ENCODE measurements at regions not wholly inside any gene's neighbourhood (a gene's known extent, or its start where the extent isn't known, plus 50 kb on each side); places are given as distances from the start of the nearest gene placed in this dataset.

DNA sequence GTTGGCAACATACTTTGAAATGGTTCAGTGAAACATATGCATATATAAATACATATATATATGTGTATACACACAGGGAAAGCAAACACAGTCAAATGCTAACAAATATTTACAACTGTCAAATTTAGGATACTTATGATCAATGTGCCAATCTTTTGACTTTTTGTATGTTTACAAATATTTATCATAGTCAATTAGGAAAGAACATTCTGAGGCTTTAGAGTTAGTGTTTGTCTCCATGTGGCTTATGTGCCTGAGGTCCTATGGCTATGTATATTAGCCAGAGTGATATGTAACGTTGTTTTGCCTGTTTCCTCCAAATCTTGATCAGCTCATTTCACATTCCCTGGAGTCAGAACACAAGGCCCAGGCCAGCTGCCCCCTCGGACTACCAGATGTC, 126.5 kb upstream of the MAN1A1 start:
- no peak for FAIRE-seq

DNA sequence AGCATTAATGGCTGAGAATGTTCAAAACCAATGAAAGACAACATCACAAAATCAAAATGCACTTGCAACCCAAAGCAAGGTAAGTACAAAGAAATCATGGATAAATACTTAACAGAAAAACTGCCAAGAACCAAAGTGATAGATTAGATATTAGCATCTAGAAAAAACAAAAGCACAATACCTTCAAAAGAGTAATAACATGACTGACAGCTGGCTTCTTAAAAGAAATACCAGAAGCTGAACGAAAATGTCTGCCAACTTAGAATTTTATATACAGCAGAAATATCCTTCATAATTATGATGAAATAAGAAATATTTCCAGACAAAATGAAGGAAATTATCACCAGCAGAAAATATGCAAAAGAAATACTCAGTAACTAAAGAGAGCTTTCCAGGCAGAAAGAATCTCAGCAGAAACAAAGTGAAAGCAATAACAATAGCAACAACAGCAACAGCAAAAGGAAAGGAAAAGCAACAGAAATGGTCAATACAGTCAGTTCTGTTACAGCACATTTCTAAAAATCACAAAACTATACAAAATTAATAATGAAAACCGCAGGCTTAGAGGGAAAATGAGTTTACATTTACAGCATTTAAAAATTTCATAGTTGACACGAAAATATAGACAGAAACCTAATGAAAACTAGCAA, 121.5 kb upstream of the MAN1A1 start:
- FAIRE-seq: no peak

DNA sequence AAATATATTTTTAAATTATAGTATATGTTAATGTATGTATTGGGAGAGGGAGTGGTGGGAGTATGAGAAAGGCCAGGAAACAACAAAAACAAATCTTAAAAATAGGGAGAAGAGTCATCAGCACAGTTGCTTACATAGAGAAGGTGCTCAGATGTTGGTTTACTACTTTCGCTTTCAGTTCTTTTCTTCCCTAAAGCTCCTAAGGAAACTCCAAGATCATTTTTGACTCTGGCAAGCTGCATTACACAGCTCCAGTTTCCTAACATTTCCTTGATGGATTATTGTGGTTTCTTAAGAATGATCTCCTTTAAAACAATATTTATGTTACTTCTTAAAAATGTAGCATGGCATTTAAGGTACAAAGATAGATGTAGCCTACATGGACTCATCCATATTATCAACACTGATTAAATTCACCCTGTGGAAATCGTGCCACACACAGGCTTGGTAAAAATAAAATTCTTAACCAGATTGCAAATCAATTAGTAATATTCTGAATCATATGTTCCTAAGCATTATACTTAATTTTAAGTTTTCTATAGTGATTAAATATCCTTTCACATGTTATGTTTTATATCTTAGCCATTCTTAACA, 118.0 kb upstream of the MAN1A1 start:
- FAIRE-seq: no peak

DNA sequence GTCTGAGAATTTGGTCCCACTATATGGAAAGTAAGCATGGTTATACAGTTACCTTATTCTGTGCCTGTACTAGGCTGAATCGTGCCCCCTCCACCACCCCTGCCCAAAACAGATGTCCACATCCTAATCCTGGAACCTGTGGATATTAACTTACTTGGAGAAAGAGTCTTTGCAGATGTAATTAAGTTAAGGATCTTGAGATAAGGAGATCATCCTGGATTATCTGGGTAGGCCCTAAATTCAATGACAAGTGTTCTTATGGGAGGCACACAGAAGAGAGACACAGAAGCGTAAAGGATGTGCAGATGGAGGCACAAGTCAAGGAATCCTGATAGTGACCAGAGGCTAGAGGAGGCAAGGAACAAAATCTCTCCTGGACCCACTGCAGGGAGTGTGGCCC, 116.7 kb upstream of the MAN1A1 start:
- no peak for FAIRE-seq

DNA sequence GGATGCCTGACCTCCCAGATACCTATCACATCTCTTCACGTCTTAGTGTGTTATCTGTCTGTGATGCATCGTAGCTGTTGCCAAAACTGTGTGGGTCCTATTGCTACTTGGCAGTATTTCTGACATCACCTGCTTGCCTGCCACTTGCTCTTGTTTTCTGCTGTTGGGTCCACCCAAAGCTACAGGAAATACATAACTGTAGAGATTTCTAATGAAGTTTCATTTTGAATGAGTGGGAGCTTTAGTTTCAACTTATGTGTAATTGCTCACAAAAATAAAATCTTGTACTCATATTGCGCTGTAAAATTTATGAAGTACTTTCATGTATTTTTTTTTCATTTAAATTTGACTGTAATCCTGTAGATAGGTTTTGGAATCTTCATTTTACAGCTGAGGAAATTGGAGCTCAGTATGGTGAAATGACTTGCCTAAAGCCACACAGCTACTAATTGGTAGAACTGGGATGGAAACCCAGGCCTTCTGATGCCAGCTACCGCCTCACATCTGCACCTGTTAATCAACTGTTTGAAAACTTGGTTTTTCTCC, 113.6 kb upstream of the MAN1A1 start:
- FAIRE-seq: no peak

DNA sequence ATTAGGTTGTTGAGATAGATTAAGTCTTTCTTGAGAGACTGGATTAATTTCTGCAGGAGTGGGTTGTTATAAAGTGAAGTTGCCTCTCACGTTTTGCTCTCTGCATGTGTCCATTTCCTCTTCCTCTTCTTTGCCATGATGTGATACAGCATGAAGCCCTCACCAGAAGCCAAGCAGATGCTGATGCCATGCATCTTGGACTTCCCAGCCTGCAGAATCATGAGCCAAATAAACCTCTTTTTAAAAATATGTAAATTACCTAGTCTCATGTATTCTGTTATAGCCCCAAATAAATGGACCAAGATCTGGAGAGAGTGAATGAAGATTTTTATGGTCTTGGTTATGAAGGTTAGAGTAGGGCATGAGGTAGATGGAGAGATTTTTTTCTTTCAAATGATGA, 111.6 kb upstream of the MAN1A1 start:
- no peak for FAIRE-seq

DNA sequence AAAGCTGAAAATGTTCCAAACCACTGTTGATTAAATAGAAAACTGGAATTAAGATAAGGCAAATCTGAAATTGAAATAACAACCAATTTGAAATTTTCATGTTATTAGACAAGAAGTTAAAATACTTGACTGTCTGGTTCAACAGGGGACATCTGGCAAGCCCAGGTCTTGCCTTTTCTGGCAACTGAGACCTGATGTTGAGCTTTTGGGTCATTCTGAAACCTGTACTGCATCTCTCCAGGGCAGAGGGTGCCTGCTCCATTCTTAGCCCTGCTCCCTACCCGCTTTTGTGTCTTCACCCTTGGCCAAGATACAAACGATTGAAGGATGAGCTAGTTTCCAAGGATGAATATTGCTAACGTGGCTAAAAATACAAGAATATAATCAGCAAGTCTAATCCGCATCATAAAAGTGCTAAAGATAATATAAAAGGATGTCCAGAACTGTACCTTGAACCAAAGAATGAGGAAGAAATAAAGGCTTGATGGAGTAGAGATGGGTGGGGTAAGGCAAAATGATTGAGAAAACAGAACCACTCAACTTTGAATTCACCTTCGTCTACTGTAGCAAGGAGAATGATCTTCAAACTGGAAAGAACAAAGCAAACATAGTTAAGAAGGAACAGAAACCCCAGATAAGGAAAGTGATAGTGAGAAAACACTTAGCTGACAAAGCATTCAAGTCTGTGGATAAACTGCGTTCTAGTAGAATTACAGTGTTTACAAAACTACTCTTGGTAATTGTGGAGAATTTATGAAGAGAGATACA, 109.8 kb upstream of the MAN1A1 start:
- no peak for FAIRE-seq

DNA sequence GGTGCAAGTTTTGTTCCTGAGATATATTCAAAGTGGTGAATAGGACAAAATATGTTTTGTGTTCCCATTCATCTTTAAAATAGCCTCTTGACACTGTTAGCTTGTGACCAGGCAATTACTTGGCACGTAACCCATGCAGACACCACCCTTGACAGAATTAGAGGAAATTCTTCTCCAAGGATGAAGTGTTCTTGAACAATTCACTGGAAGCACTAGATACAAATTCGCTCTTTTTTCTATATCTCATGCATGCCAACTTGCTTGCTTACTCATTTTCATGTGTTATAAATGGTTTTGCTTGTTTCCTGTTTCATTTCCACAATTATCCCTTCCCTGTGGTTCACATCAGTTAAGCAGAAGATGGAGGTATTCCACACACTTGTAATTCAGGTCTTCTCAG, 105.2 kb upstream of the MAN1A1 start:
- no peak for FAIRE-seq

DNA sequence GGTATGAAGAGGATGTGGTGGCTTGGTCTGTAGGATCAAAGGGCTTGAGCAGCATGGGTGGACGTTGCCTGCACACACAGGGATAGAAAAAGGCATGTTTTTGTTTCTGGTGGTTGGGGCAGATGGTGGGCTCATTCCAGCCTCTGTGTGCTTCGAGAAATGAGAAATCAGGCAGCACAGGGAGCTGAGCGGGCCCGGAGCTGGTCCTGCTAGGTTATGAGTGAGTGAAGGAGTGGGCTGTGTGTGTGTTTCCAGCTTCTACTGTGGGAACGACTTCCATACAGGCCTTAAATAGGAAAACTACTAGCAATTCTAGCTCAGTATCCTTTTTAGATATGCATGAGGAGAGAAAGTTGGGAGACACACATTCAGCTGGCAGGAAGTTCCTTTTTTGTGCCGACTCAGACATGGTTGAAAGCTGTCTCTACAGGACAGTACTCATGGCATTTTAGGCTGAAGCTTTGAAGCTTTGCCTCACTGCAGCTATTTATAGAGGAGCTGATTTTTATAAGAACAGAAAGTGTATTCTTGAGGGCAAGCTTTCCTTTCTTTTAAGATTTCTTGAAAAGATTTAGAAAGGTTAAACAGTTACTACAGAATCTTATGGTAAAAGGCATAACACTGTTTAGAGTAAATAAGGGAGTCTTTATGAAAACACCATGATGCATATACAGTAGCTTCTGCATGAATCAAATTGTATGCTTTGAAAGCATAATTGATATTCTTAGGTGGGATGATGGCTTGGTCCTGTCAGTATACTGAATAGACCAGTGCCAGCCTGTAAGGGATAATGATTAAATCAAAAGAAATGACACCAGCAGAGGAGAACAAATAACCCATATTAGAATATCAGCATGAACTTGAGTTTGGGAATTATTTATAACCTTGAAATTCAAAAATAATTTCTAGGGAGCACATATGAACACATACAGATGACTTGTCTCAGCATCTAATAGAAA, 104.0 kb upstream of the MAN1A1 start:
- no peak for FAIRE-seq

DNA sequence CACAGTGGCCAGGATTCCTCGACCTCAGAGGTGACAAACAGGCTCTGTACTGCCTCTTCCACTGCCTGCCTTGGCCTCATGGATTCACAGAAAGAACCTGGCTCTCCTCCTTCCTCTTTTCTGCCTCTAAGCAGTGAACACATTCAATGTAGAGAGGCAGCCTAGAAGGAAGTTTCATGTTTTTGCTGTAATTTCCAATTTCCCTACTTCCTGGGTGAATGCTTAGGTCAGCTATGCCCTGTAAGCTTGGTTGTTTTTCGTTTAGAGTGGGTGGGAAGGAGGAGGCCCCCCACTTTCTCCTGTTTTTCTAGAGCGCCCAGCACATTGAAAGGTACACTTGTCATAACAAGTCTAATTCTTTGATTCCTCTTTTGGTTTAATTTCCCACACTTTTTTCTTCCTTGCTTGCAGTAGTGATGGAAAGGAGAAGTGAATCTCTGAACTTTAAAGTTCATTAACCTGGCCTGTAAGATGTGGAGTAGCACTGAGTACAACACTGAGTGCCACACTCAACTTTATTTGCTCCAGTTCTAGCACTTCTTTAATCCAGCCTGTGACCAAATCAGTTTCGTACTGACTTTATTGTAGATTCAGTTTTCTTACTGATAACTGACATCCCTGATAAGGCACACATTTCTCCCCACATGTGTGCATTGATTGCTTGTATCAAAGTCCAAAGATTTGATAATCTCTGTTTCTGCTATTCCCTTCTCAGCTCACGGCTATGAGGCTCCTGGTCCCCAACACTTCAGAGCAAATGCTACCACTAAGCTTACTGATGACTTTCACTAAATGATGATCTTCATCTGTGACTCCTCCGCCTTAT, 100.0 kb upstream of the MAN1A1 start:
- no peak for FAIRE-seq

DNA sequence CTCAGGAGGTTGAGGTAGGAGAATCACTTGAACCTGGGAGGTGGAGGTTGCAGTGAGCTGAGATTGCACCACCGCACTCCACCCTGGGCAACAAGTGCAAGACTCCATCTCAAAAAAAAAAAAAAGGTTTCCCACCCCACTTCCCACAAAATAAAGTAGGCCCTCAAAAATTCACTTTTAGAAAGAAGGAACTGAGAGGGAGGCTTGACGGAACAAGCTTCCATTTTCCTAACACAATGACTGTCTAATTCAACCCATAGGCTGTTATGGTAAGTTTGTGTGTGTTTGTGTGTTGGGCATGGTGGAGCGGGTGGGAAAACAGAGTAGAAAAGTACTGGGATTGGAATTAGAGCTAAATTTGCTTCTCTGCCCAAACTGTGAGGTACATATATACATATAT, 98.4 kb upstream of the MAN1A1 start:
- FAIRE-seq: no peak

DNA sequence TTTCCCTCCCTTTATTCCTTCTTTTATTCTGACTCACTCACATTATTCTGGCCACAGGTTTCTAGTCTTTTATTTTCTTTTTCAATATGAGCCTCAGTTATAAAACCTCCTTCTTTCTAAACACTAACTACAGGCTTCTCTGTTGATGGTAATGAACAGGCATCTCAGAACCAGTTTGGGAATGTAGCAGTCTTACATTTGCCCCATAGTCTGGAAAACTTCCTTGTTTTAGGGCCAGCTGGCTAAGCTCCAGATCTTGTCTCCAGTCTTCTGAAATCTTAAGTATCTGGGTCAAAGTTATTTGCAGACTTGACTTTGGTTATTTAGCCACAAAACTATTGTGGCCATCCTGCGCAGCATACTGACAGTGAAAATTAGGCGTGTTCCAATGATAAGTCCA, 97.0 kb upstream of the MAN1A1 start:
- FAIRE-seq: no peak

DNA sequence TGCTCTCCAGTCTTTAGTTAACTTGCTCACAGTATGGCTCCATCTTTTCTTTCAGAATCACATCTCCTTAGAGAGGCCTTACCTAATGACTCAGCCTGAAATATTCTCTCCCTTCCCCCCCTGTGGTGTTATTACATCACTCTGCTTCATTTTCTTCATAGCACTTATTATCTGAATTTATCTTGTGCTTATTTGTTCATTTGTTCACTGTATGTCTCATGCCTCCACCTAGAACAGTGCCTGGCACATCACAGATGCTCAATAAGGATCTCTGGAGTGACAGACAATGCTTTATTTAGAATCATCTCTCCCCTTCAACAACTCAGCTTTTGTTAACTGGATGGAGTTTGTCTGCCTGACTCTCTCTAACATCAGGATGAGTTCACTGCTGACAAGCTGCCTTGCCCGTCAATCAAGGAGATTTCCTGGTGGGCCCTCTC, 96.6 kb upstream of the MAN1A1 start:
- no peak for FAIRE-seq

DNA sequence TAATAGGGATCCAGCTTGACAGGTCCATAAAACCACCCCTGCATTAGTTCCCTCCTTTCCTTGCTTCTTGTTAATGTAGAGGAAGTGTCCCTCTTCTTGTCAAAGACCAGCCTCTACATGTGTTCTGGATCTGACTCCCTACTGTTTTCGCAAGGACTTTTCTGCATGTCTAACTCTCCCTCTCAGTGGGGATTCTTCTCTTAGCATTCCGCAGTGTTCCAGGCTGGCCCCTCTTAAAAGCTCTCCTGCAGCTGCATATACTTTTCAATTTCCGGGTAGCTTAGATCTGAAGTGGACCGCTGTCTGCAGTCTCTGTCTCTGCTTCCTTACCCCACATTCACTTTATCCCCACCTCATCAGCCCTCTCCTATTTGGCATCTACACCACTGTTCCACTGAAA, 96.1 kb upstream of the MAN1A1 start:
- FAIRE-seq: no peak

DNA sequence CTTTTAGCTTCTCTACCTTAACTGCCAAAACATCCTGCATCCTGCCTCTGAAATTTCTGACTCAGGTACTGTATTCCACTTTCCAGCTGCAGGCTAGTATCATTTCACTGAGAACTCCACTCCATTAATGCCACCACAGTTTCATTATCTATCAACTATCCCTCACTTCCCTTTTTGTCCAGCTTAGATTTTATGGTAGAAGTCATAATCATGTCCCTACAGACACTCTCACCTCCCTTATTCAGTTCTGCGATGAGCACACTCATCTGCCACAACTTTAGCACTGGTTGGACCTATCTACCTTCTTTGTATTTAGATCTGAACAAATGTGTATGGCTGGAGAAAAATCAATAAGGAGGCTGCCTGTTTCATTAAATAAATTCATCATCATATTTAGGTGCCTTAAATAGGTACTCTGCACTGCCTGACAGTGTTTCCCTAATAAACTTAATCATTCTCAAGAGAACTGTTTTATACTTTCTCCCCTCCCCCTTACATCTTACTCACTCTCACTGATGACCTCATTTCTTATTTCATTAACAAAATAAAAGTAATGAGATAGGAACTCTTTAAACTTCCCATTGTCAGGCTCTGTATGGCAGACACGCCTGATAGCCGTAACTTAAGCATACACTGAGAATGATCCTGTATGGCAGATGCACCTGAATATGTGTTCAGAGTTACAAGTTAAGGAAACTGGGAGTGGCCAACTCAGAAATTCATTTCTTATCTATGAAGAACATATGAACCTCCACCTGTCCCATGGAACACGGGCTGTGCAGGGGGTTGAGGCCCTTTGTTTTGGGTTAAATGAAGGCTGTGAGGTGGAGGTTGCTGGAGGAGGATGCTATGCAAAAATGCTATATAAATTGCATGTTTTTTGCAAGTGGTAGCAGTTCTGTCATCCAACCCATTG, 95.3 kb upstream of the MAN1A1 start:
- FAIRE-seq: no peak

DNA sequence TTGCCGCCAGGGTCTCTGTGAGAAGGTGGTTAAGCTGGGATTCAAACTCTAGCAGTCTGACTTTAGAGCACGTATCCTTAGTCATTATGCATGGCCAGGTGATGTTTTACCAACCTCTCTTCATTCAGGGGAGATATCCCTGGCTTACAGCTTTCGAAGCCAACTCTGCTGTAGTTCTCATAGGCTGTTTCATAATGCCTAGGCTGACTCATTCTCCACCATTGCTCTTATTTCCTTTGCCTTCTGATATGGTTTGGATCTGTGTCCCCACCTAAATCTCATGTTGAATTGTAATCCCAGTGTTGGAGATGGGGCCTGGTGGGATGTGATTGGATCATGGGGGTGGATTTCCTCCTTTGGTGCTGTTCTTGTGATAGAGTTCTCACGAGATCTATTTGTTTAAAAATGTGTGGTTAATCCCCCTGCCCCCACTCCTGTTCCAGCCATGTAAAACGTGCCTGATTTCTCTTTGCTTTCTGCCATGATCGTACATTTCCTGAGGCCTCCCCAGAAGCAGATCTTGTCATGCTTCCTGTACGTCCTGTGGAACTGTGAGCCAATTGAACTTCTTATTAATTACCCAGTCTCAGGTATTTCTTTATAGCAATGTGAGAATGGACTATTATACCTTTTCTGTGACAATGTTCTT, 94.6 kb upstream of the MAN1A1 start:
- no peak for FAIRE-seq

DNA sequence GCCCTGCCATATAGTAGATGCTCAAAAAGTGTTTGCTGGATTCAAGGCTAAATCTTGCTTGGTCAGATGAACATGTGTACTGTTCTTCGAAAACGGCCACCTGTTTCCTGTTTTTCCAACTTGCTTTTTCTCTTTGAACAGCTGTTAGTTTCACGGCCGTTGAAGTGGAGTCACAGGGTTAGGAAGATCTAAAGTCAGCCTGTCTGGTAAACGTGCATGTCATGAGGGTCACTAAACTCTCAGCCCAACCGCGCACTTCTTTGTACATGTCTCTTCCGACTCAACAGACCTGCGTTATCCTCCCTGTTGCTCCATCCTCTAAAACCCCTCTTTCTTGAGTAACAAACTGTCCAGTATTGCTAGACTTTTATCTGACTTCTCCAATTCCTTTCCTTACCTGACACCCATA, 93.2 kb upstream of the MAN1A1 start:
- FAIRE-seq: peak; percentile 93

DNA sequence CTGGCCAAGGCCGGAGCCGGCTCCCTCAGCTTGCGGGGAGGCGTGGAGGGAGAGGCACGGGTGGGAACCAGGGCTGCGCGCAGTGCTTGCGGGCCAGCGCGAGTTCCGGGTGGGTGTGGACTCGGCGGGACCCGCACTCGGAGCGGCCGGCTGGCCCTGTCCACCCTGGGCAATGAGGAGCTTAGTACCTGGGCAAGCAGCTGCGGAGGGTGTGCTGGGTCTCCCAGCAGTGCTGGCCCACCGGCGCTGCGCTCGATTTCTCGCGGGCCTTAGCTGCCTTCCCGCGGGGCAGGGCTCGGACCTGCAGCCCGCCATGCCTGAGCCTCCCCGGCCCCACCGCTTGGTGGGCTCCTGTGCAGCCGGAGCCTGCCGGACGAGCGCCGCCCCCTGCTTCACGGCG, 91.4 kb upstream of the MAN1A1 start:
- no peak for FAIRE-seq

DNA sequence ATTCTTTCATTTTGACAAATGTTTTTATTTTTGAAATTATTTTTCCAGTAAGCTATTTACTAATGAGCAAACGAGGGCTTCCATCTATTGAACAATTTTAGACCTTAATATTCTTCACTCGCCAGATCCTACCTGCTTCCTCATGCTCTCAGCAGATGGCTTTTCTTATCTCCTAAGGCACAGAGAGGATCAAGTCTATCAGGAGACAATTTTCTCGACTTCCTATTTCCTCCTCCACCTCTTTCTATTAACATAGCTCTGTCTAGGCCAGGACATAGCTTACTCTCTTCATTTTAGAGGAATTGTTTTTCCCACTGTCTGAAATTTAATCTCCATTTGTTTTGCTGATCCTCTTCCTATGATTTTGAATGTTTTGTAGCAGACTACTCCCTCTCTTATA, 87.0 kb upstream of the MAN1A1 start:
- no peak for FAIRE-seq

DNA sequence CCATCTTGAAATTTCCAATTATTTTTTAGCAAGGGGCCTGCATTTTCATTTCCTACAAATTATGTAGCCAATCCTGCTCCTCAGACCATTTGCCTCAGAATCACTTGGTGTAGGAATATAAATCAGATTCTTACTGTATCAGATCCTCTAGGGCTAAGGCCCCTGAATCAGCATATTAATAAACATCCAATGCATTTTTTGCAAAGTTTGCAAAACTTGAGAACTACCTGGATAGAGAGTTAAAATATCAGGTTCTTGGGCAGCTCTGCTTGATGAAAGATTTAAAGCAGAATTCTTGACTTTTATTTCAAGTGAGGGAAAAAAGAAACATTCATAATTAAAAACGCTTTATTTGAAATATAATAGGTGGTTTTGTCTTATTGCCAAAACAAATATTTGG, 82.2 kb upstream of the MAN1A1 start:
- peak; percentile 47 for FAIRE-seq
